GM12864 (cell line): ENCODE measurements at regions not wholly inside any gene's neighbourhood (a gene's known extent, or its start where the extent isn't known, plus 50 kb on each side); places are given as distances from the start of the nearest gene placed in this dataset.
"Not testable (repeated sequence)": the region's sequence is repeated elsewhere in the genome, so short reads cannot be mapped to it uniquely, and the experiment has no call there.

Source experiments
- DNase-seq: peaks from one replicate; pipeline ENCODE4 v3.0.0-alpha.2; 2011; ENCODE audit warnings: low read depth
- H3K4me3 ChIP-seq: 2 replicates; pipeline ENCODE4 v1.5.1; 2011; ENCODE audit warnings: mild to moderate bottlenecking, low read depth, low read length, control low read depth
- TF ChIP-seq, protein P1 (sequence below): IDR thresholded peaks from 2 replicates; pipeline ENCODE4 v1.5.1; 2011; ENCODE audit warnings: low read depth, mild to moderate bottlenecking, moderate library complexity, low read length, control low read depth, inconsistent platforms; ENCODE audit errors: missing control alignments

DNA sequence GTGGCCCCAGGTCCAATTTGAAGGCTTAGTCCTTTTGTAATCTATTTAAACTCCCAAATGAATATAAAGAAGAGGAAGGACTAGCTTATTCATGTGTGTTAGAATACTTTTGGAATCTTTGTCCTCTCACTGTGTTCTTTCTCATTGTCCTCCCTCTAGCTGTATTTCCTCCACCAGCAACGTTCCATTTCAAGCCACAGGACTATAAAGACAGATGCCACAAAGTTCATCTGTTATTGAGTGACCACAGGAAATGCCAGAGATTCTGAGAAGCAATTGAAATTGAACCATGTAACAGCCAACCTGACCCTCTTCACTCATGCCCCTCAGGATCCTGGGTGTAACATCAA lies 336.6 kb upstream of the API5 start:
- DNase-seq, result no peak
- no peak overlapping the region for H3K4me3 ChIP-seq
- TF ChIP-seq, protein P1, sequence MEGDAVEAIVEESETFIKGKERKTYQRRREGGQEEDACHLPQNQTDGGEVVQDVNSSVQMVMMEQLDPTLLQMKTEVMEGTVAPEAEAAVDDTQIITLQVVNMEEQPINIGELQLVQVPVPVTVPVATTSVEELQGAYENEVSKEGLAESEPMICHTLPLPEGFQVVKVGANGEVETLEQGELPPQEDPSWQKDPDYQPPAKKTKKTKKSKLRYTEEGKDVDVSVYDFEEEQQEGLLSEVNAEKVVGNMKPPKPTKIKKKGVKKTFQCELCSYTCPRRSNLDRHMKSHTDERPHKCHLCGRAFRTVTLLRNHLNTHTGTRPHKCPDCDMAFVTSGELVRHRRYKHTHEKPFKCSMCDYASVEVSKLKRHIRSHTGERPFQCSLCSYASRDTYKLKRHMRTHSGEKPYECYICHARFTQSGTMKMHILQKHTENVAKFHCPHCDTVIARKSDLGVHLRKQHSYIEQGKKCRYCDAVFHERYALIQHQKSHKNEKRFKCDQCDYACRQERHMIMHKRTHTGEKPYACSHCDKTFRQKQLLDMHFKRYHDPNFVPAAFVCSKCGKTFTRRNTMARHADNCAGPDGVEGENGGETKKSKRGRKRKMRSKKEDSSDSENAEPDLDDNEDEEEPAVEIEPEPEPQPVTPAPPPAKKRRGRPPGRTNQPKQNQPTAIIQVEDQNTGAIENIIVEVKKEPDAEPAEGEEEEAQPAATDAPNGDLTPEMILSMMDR, result no peak

DNA sequence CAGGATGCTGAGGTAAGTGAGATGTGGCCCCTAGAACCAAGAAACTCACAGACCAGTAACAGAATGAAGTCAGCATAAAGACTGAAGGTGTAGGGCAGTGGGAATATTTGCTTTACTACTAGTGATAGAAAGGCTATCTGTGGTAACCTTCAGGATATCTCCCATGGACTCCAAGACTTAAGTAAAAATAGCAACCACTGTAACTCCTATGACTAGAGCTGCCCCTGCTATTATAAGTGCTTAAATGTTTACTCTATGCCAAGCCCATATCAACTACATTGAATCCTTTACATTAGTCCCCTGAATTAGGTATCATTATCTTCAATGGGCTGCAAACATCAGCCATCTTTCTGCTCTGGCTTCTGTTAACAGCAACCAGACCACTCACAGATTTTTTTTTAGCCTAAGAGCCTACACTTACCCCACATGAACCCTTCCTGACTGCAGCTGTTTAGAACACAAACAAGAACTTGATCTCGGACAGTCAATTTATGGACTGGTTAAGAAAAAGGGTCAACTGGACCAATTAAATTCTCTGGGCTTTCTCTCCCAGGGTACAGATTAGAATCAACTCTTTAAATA lies 335.1 kb upstream of the API5 start:
- no peak overlapping the region for H3K4me3 ChIP-seq
- TF ChIP-seq, protein P1, result no peak
- DNase-seq, result no peak

- H3K4me3 ChIP-seq, result no peak overlapping the region
- DNase-seq, result no peak
- TF ChIP-seq, protein P1, result no peak
Measured at GRCh38 chr11:42992594-42992993, 319.2 kb upstream of the API5 start.

GRCh38 chr11:42996421-42997307 lies 315.1 kb upstream of the API5 start:
- H3K4me3 ChIP-seq, result no peak overlapping the region
- TF ChIP-seq, protein P1, result no peak
- no peak for DNase-seq

DNA sequence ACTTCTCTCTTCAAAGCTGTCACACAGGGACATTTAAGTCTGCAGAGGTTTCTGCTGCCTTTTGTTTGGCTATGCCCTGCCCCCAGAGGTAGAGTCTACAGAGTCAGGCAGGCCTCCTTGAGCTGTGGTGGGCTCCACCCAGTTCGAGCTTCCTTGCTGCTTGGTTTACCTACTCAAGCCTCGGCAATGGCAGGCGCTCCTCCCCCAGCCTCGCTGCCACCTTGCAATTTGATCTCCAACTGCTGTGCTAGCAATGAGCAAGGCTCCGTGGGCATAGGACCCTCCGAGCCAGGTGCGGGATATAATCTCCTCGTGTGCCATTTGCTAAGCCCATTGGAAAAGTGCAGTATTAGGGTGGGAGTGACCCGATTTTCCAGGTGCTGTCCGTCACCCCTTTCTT lies 306.9 kb upstream of the API5 start:
- H3K4me3 ChIP-seq, DNase-seq: not testable (repeated sequence)

DNA sequence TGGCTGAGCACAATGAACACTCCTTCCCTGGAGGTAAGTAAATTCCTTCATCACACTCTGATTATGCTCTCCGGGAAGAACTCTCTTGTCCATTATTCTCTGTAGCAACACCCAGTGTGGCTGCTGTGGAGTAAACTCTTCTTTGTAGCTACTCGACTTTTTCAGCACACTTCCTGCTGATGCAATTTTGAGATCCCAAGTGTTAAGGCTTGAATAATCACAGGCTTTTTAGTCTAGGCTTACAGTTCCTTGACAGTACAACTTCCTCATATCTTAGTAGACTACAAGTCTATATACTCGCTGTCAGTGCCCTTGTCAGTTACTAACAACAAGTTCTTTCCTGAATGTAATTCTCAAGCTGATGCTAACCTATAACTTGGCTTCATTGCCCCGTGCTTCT lies 301.8 kb upstream of the API5 start:
- no peak for DNase-seq
- H3K4me3 ChIP-seq, result no peak overlapping the region
- TF ChIP-seq, protein P1, result no peak

DNA sequence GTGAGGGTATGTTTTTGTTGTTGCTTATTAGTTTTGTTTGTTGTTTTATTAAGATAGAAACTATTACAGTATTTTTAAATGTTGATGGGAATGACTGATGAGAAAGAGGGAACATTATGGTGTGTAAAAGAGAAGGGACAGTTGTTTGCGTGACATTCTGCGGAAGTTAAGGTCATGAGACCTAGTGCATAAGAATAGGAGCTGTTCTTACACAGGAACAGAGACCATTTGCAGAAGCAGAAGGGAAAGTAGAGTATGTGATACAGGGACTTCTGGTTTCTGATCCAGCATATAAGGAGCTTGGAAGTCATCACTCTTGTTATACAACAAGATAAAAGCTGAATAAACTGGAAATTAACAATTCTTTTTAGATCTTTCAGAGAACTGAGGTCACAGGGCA lies 299.2 kb upstream of the API5 start:
- no peak overlapping the region for H3K4me3 ChIP-seq
- no peak for DNase-seq
- TF ChIP-seq, protein P1, result no peak
